T-helper 2 cell treated with Interferon-gamma antibody and Interleukin-4, amounts not matched to agents 5 μg/mL and 100 μg/mL, for 36 hours (primary cell): ENCODE measurements at regions not wholly inside any gene's neighbourhood (a gene's known extent, or its start where the extent isn't known, plus 50 kb on each side); places are given as distances from the start of the nearest gene placed in this dataset.
"Not testable (repeated sequence)": the region's sequence is repeated elsewhere in the genome, so short reads cannot be mapped to it uniquely, and the experiment has no call there.

Source experiments
- DNase-seq: peaks from one replicate; pipeline ENCODE4 v3.0.0; 2021; ENCODE audit warnings: low spot score
- H3K27ac Mint-ChIP-seq: one replicate; pipeline ENCODE4 v1.8.0; 2021; ENCODE audit warnings: mild to moderate bottlenecking, mixed read lengths
- H3K27me3 Mint-ChIP-seq: one replicate; pipeline ENCODE4 v1.8.0; 2021; ENCODE audit warnings: low read depth, mixed read lengths
- H3K36me3 Mint-ChIP-seq: one replicate; pipeline ENCODE4 v1.8.0; 2021; ENCODE audit warnings: low read depth, mixed read lengths
- H3K4me1 Mint-ChIP-seq: one replicate; pipeline ENCODE4 v1.8.0; 2021; ENCODE audit warnings: low read depth, mixed read lengths
- H3K4me3 Mint-ChIP-seq: one replicate; pipeline ENCODE4 v1.8.0; 2022; ENCODE audit warnings: mild to moderate bottlenecking, moderate library complexity, mixed read lengths
- H3K9me3 Mint-ChIP-seq: one replicate; pipeline ENCODE4 v1.8.0; 2021; ENCODE audit warnings: mixed read lengths

DNA sequence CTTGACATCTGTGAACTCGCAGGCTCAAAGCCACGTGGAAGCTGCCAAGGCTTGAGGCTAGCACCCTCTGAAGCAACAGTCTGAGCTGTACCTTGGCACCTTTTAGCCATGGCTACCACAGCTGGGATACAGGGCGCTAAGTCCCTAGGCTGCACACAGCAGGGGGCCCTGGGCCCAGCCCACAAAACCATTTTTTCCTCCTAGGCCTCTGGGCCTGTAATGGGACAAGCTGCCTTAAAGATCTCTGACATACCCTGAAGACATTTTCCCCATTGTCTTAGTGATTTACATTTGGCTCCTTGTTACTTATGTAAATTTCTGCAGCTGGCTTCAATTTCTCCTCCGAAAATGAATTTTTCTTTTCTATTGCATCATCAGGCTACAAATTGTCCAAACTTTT, 455.9 kb downstream of the TDRD3 start:
- Mint-ChIP-seq H3K36me3 (no peaks in the 10 kb centered on the region), H3K4me1 (no peaks in the 10 kb centered on the region), H3K9me3 (peaks cover 34% of the 10 kb centered on the region), H3K27me3 (no peaks in the 10 kb centered on the region), H3K4me3 (no peak overlapping the region), H3K27ac (no peak overlapping the region)
- DNase-seq: no peak

DNA sequence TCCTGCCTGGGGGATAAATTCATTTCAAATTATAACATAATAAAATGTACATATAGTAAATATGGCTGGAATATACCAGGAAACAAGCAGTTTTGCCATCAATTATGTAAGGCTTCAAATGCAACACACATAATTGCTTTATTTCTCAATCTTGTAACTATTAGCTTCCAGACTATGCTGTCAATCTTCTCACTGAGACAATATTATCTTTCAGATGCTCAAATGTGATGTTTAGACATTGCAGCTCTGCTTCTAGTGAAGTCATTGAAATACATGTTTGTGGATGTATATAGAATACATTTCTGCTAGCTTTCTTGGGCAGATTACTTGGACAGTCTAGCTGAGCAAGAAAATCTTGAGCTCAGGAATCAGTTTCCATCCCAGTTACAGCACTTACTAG, 454.4 kb downstream of the TDRD3 start:
- no peaks in the 10 kb centered on the region for H3K27me3 Mint-ChIP-seq

DNA sequence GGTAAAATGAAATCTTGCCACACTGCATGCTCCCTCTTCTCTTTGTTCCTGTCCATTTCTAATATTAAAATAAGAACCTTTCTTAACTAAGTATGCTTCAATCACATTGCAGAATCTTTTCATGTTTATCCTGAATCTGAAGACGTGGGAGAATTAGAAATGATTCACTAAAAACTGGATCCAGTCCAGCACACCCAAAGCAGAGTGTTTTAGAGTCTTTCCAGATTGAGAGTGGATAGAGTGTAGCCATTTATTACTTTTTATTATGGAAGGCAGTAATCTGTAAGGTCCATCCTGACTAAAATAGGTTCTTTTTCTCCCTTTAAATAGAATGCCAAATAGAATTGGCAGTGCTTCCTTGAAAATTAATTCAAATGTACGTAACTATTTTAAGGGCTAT, 453.5 kb downstream of the TDRD3 start:
- Mint-ChIP-seq H3K27me3 (no peaks in the 10 kb centered on the region), H3K9me3 (peaks cover 43% of the 10 kb centered on the region), H3K4me3 (no peak overlapping the region), H3K4me1 (no peaks in the 10 kb centered on the region), H3K27ac (no peak overlapping the region), H3K36me3 (no peaks in the 10 kb centered on the region)
- DNase-seq: no peak

More for the DNA sequence above, 454.4 kb downstream of the TDRD3 start:
- Mint-ChIP-seq H3K36me3 (no peaks in the 10 kb centered on the region), H3K4me3 (no peak overlapping the region), H3K9me3 (peaks cover 41% of the 10 kb centered on the region), H3K4me1 (no peaks in the 10 kb centered on the region), H3K27ac (no peak overlapping the region)
- no peak for DNase-seq

DNA sequence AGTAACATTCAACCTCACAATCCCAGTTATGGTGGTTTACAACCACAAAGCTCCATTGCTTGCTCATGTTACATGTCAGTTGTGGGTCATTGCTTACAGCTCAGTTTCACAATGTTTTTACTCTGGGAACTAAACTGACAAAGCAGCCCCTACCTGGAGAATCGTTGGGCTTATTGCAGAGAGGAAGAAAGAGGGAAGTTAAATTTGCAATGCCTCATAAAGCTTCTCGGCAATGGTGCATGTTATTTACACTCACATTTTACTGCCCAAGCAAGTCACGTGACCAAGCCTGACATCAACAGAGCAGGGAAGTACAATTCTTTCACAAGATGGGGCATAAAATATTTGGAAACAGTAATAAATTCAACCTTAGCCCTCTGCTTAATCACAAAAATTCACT, 441.6 kb downstream of the TDRD3 start:
- H3K9me3 Mint-ChIP-seq: peaks cover 21% of the 10 kb centered on the region
- no peak for DNase-seq

DNA sequence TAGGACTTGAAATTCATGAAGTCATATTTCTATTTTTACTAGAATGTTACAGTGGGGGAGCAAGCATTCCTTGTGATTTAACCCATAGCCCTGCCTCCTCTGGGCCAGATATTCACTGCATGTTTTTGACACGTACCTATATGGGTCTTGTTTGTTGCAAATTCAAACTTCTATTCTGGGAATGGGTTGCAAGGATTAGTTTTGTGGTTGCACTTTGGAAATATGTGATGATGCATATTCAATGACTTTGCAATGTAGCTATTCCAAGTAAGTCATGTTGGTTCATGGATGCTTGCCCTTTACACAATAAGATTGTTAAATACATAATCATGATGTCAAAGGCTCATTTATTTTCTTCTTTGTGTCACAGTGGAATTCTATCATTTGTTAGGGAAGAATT, 440.8 kb downstream of the TDRD3 start:
- Mint-ChIP-seq H3K27ac (no peak overlapping the region), H3K4me3 (no peak overlapping the region), H3K4me1 (no peaks in the 10 kb centered on the region), H3K9me3 (peaks cover 21% of the 10 kb centered on the region), H3K27me3 (no peaks in the 10 kb centered on the region), H3K36me3 (no peaks in the 10 kb centered on the region)
- DNase-seq: no peak

More for the DNA sequence above, 441.6 kb downstream of the TDRD3 start:
- no peaks in the 10 kb centered on the region for H3K27me3 Mint-ChIP-seq
- no peak overlapping the region for H3K27ac Mint-ChIP-seq
- H3K4me3 Mint-ChIP-seq: no peak overlapping the region
- no peaks in the 10 kb centered on the region for H3K4me1 Mint-ChIP-seq
- no peaks in the 10 kb centered on the region for H3K36me3 Mint-ChIP-seq

DNA sequence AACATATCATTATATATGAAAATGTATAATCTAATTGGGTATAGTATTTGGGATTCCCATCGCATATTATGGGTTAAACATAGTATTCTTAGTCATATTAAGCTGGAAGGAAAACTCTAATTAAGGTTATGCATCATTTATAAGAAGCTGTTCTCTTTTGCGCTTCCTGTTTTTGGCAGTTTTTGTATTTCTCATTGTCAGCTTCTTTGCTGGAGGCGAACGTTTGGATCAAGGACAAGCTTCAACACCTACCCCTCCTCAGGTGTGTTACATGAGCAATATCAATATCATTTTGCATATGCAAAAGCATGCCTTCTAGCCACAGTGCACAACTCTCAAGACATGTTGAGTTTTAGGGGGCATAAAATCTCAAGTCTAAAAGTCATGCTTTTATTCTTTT, 439.8 kb downstream of the TDRD3 start:
- H3K4me3 Mint-ChIP-seq: no peak overlapping the region
- H3K4me1 Mint-ChIP-seq: no peaks in the 10 kb centered on the region
- H3K27me3 Mint-ChIP-seq: no peaks in the 10 kb centered on the region
- DNase-seq: no peak
- peaks cover 18% of the 10 kb centered on the region for H3K9me3 Mint-ChIP-seq
- no peak overlapping the region for H3K27ac Mint-ChIP-seq
- no peaks in the 10 kb centered on the region for H3K36me3 Mint-ChIP-seq

DNA sequence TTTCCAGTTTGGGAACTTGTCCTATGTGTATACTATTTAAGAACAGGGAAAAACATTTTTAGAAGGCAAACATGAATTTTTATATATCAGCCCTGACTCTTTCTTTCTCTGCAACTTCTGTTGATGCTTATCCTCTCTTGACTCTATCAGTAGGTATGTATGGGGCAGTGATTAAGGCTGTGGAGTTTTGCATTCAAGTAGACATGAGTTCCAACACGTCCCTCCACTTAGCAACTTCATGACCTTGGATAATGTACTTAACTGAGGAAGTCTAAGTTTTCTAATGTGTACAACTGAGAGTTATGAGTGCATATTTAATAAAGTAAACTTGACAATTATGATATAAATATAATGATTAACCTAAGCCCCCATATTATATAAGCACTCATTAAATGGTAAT, 414.6 kb downstream of the TDRD3 start:
- Mint-ChIP-seq H3K4me3 (no peak overlapping the region), H3K9me3 (peaks cover 16% of the 10 kb centered on the region), H3K36me3 (no peaks in the 10 kb centered on the region), H3K27ac (no peak overlapping the region), H3K4me1 (no peaks in the 10 kb centered on the region), H3K27me3 (no peaks in the 10 kb centered on the region)
- DNase-seq: no peak

DNA sequence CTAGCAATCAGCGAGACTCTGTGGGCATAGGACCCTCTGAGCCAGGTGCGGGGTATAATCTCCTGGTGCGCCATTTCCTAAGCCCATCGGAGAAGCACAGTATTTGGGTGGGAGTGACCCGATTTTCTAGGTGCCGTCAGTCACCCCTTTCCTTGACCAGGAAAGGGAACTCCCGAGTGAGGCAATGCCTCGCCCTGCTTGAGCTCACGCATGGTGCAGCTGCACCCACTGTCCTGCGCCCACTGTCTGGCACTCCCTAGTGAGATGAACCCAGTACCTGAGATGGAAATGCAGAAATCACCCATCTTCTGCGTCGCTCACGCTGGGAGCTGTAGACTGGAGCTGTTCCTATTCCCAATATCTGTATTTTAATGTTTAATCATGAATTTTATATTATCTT, 408.6 kb downstream of the TDRD3 start:
- not testable (repeated sequence) for DNase-seq, H3K27ac Mint-ChIP-seq, H3K27me3 Mint-ChIP-seq, H3K9me3 Mint-ChIP-seq, H3K4me1 Mint-ChIP-seq, H3K36me3 Mint-ChIP-seq, H3K4me3 Mint-ChIP-seq

DNA sequence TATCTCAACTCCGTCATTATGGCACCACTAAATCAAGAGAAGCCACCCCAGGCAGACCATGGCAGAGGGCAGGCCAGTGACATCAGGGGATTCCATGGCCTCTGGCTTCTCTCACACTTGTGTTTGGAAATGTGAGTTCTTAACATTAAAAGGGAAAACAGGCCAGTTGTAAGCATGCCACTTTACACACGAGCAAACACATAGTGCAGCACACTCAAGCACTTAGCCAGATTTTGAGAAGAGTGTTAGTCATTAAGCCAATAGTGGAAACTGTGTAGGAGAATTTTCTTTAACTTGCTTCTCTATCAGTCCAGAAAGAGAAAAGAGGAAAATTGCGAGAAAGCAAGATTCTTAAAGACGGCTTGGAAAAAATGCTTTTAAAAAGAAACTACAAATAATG, 401.5 kb downstream of the TDRD3 start:
- DNase-seq: no peak
- H3K27me3 Mint-ChIP-seq: no peaks in the 10 kb centered on the region
- H3K4me3 Mint-ChIP-seq: no peak overlapping the region
- no peaks in the 10 kb centered on the region for H3K36me3 Mint-ChIP-seq
- H3K4me1 Mint-ChIP-seq: no peaks in the 10 kb centered on the region
- H3K9me3 Mint-ChIP-seq: no peaks in the 10 kb centered on the region
- no peak overlapping the region for H3K27ac Mint-ChIP-seq

DNA sequence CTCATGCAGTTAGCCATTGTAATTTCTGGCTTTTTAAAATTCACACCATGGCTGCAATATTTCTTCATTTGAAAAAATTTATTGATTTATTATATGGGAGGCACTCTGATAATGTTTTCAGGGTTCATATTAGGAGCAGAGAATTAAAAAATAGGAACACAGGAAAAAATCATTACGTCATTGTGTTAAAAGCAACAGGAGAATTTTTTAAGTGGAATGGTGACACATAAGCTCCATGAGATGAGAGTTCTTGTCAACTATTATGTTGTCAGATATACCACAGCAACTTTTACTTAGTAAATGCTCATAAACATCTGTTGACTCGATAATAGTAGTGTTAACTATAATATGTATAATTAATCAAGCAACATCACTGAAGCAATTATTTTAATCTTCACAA, 400.1 kb downstream of the TDRD3 start:
- no peak overlapping the region for H3K4me3 Mint-ChIP-seq
- no peaks in the 10 kb centered on the region for H3K27me3 Mint-ChIP-seq
- H3K36me3 Mint-ChIP-seq: no peaks in the 10 kb centered on the region
- peaks cover 7% of the 10 kb centered on the region for H3K9me3 Mint-ChIP-seq
- H3K27ac Mint-ChIP-seq: no peak overlapping the region
- no peaks in the 10 kb centered on the region for H3K4me1 Mint-ChIP-seq
- DNase-seq: no peak

DNA sequence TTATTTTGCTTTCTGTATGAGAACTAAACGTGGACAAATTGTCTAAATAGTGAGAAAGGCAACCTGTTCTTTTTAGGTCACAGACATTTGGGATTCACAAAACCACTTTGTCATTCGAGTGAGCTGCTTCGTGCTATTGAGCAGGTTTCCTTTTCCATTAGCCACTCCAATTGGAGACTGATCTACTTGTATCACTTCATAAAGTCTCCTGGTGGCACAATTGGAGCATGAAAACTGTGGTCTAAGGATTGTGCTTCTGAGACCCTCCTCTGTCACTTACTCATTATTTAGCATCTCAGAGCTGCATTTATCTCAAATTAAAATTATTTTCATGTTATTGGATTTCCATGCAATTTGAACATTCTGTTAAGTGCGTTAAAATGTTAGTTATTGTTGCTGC, 397.7 kb downstream of the TDRD3 start:
- H3K36me3 Mint-ChIP-seq: no peaks in the 10 kb centered on the region
- H3K4me1 Mint-ChIP-seq: no peaks in the 10 kb centered on the region
- H3K9me3 Mint-ChIP-seq: peaks cover 8% of the 10 kb centered on the region
- H3K4me3 Mint-ChIP-seq: no peak overlapping the region
- H3K27me3 Mint-ChIP-seq: no peaks in the 10 kb centered on the region
- H3K27ac Mint-ChIP-seq: no peak overlapping the region
- no peak for DNase-seq

DNA sequence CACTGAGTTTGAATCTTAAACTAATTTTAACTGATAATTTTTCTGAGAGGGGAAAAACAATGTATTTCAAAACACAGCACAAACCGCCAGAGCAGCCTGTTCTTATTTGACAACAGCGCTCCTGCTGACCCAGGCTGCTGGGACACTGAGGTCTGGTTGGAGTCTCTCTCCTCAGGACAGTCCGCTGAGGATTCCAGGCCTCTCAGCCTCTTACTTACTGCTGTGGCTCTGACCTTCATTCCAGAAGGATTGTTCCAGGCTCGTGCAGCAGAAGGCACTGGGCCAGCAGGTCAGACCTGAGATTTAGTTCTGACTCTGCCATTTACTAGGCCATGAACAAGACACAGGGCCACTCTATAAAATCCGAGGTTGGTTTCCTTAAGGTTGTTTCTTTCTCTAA, 393.6 kb downstream of the TDRD3 start:
- no peak for DNase-seq

DNA sequence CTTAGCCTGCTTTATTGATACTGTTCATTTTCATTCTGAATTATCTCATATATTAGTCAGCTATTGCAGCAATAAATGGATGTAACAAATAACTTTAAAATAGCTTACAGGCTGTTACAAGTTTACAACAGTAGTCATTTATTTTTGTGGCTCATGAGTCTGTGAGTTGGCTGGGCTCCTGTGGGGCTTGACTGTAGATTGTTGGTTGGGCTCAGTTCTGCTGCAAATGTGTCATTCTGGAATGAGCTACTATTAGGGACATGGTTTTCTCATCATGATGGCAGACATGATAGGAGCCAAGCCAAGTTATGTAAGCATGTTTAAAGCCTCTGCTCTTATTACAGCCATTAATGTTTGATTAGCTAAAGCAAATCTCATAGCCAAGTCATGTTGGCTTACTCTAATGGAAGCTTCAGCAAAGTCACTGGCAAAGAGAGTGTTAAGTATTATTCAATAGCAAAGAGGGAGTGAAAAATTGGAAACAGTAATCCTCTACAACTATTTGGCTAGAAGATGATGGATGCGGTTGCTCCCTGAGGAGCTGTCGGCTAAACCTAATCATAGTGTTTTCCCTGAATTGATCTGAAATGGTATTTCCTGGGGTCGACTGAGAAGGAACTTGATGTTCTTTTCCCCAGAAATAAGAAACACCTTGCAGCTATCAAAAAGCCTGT, 391.3 kb downstream of the TDRD3 start:
- Mint-ChIP-seq H3K27ac (no peak overlapping the region), H3K27me3 (no peaks in the 10 kb centered on the region), H3K4me3 (no peak overlapping the region), H3K4me1 (no peaks in the 10 kb centered on the region), H3K9me3 (peaks cover 12% of the 10 kb centered on the region), H3K36me3 (no peaks in the 10 kb centered on the region)
- DNase-seq: no peak

More for the DNA sequence above, 393.6 kb downstream of the TDRD3 start:
- no peak overlapping the region for H3K27ac Mint-ChIP-seq
- peaks cover 8% of the 10 kb centered on the region for H3K9me3 Mint-ChIP-seq
- no peaks in the 10 kb centered on the region for H3K27me3 Mint-ChIP-seq
- no peaks in the 10 kb centered on the region for H3K36me3 Mint-ChIP-seq
- H3K4me3 Mint-ChIP-seq: no peak overlapping the region
- no peaks in the 10 kb centered on the region for H3K4me1 Mint-ChIP-seq

DNA sequence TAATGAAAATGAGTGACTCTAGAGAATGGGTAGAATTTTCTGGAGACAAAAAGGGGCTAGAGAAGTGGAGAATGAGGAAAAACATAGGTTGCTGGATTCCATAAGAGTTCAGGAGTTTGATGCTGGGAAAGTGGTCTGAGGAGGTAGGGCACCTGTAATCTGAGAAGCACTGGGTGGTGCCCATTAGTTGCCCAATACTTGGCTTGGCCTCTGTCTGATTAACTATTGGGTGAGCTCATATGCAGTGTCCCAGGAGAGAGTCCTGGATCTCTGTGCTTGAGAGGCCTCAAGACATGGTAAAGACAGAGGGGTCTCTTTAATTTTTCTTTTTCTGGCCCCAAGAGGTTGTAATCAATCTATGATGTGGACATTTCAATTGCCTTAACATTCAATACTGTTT, 390.1 kb downstream of the TDRD3 start:
- no peak for DNase-seq
- no peaks in the 10 kb centered on the region for H3K4me1 Mint-ChIP-seq
- H3K36me3 Mint-ChIP-seq: no peaks in the 10 kb centered on the region
- H3K27ac Mint-ChIP-seq: no peak overlapping the region
- H3K9me3 Mint-ChIP-seq: peaks cover 6% of the 10 kb centered on the region
- H3K4me3 Mint-ChIP-seq: no peak overlapping the region
- H3K27me3 Mint-ChIP-seq: no peaks in the 10 kb centered on the region

DNA sequence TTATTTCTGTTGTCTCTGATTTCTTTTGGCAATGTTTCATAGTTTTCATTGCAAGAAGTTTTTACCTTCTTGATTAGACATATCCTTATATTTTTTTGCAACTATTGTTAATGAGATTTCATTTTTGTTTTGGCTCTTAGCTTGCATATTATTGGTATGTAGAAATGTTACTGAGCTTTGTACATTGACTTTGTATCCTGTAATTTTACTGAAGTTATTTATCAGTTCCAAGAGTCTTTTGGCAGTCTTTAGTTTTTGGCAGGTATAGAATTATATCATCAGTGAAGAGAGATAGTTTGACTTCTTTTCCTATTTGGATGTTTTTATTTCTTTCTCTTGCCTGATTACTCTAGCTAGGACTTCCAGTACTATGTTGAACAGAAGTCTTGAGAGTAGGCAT, 375.7 kb downstream of the TDRD3 start:
- no peak overlapping the region for H3K27ac Mint-ChIP-seq
- H3K36me3 Mint-ChIP-seq: no peaks in the 10 kb centered on the region
- DNase-seq: no peak
- no peak overlapping the region for H3K4me3 Mint-ChIP-seq
- peaks cover 23% of the 10 kb centered on the region for H3K9me3 Mint-ChIP-seq
- peaks cover 2% of the 10 kb centered on the region for H3K4me1 Mint-ChIP-seq
- no peaks in the 10 kb centered on the region for H3K27me3 Mint-ChIP-seq
